Stimulated activated CD8-positive, alpha-beta memory T cell treated with anti-CD3 and anti-CD28 coated beads, Interleukin-7, amount 100 ng/mL, for 4 hours (primary cell): ENCODE measurements at regions not wholly inside any gene's neighbourhood (a gene's known extent, or its start where the extent isn't known, plus 50 kb on each side); places are given as distances from the start of the nearest gene placed in this dataset.

Experiments
- DNase-seq, 2 donors: peaks; one replicate each; pipeline ENCODE4 v3.0.0-alpha.2; 2020; ENCODE audit warnings: low read depth in 2 of 2

- no peak for DNase-seq
Measured at GRCh38 chr7:118079369-118079768, 104.6 kb upstream of the LSM8 start.

- peak in 1 of 2 donors; percentile 5 for DNase-seq
Measured at GRCh38 chr7:118080947-118081346, 103.0 kb upstream of the LSM8 start.

GRCh38 chr7:118082506-118082905 lies 101.5 kb upstream of the LSM8 start:
- DNase-seq, result no peak

GRCh38 chr7:118085000-118085399 lies 99.0 kb upstream of the LSM8 start:
- DNase-seq, result no peak

- no peak for DNase-seq
Measured at GRCh38 chr7:118087126-118087525, 96.8 kb upstream of the LSM8 start.

GRCh38 chr7:118094044-118094443 lies 89.9 kb upstream of the LSM8 start:
- no peak for DNase-seq

- no peak for DNase-seq
Measured at GRCh38 chr7:118104812-118105441, 79.0 kb upstream of the LSM8 start.

GRCh38 chr7:118109607-118110006 lies 74.4 kb upstream of the LSM8 start:
- no peak for DNase-seq

GRCh38 chr7:118110178-118110925 lies 73.6 kb upstream of the LSM8 start:
- DNase-seq, result no peak

- no peak for DNase-seq
Measured at GRCh38 chr7:118111347-118111746, 72.6 kb upstream of the LSM8 start.

GRCh38 chr7:118114175-118114574 lies 69.8 kb upstream of the LSM8 start:
- DNase-seq, result no peak

GRCh38 chr7:118129041-118129795 lies 54.7 kb upstream of the LSM8 start:
- no peak for DNase-seq

GRCh38 chr7:118132764-118133163 lies 51.2 kb upstream of the LSM8 start:
- DNase-seq, result no peak
